IMR-90 (cell line): ENCODE measurements at regions not wholly inside any gene's neighbourhood (a gene's known extent, or its start where the extent isn't known, plus 50 kb on each side); places are given as distances from the start of the nearest gene placed in this dataset.

Source experiments
- ATAC-seq: fragments of 200-7000 bp; cut with Tn5 transposase; 2 replicates; pipeline ENCODE4 v1.9.1; 2020; ENCODE audit warnings: low read depth, mild to moderate bottlenecking, moderate library complexity
- BruUV-seq: library from RNA; stranded (reverse); fragments of 400-500 nt; replicated peaks from 2 replicates; lab custom pipeline; 2021; lab: Mats Ljungman, UMichigan
- CTCF ChIA-PET: fragments of 300-600 bp; formaldehyde crosslinking; extraction: SDS; loops from one replicate; lab custom pipeline; 2021; ENCODE audit warnings: antibody characterized with exemption; lab: Yijun Ruan, JAX
- POLR2A ChIA-PET: fragments of 300-600 bp; sonication (Branson Sonifier 250); formaldehyde crosslinking; loops from one replicate; lab custom pipeline; 2022; ENCODE audit warnings: antibody characterized with exemption; ENCODE audit not compliant: unreplicated experiment; lab: Charles Lee
- DNase-seq: peaks from one replicate; pipeline ENCODE4 v3.0.0; 2013
- H2AFZ ChIP-seq: replicated peaks from 2 replicates; pipeline ENCODE3; 2013; ENCODE audit warnings: low read length, mild to moderate bottlenecking; ENCODE audit not compliant: poor library complexity
- H2AK5ac ChIP-seq: 2 replicates; pipeline ENCODE4 v1.6.1; 2013; ENCODE audit warnings: low read depth, low read length, inconsistent platforms
- H2AK9ac ChIP-seq: replicated peaks from 2 replicates; pipeline ENCODE3; 2013; ENCODE audit warnings: mild to moderate bottlenecking, low read depth, low read length, moderate library complexity; ENCODE audit not compliant: poor library complexity
- H2BK120ac ChIP-seq: 2 replicates; pipeline ENCODE4 v1.6.1; 2013; ENCODE audit warnings: low read depth, low read length, inconsistent platforms
- H2BK15ac ChIP-seq: 3 replicates; pipeline ENCODE4 v1.6.1; 2013; ENCODE audit warnings: low read depth, low read length, inconsistent platforms
- H2BK20ac ChIP-seq: 2 replicates; pipeline ENCODE4 v1.6.1; 2013; ENCODE audit warnings: low read depth, mild to moderate bottlenecking, inconsistent platforms, low read length, moderate library complexity
- H2BK5ac ChIP-seq: 2 replicates; pipeline ENCODE4 v1.6.1; 2013; ENCODE audit warnings: mild to moderate bottlenecking, low read depth, low read length, inconsistent platforms; ENCODE audit not compliant: poor library complexity, severe bottlenecking
- H3K14ac ChIP-seq: replicated peaks from 2 replicates; pipeline ENCODE4 v1.6.1; 2013; ENCODE audit warnings: low read depth, low read length, inconsistent platforms
- H3K18ac ChIP-seq: 2 replicates; pipeline ENCODE4 v1.6.1; 2013; ENCODE audit warnings: low read depth, low read length, control low read depth
- H3K23ac ChIP-seq: 2 replicates; pipeline ENCODE4 v1.6.1; 2013; ENCODE audit warnings: low read depth, low read length, inconsistent platforms
- H3K27ac ChIP-seq: 2 replicates; pipeline ENCODE4 v1.5.1; 2013; ENCODE audit warnings: mild to moderate bottlenecking, control low read depth, low read length; ENCODE audit not compliant: insufficient read depth
- H3K27me3 ChIP-seq: 2 replicates; pipeline ENCODE4 v1.6.1; 2013; ENCODE audit warnings: low read length; ENCODE audit not compliant: control insufficient read depth, insufficient read depth
- H3K36me3 ChIP-seq: 2 replicates; pipeline ENCODE4 v1.6.1; 2013; ENCODE audit warnings: low read length, mixed read lengths; ENCODE audit not compliant: control insufficient read depth, insufficient read depth
- H3K4ac ChIP-seq: 2 replicates; pipeline ENCODE4 v1.6.1; 2013; ENCODE audit warnings: low read depth, low read length, inconsistent platforms
- H3K4me1 ChIP-seq: 2 replicates; pipeline ENCODE4 v1.6.1; 2013; ENCODE audit warnings: low read length, mixed read lengths; ENCODE audit not compliant: control insufficient read depth, insufficient read depth
- H3K4me2 ChIP-seq: 2 replicates; pipeline ENCODE4 v1.6.1; 2013; ENCODE audit warnings: low read depth, mild to moderate bottlenecking, control low read depth, low read length, moderate library complexity
- H3K4me3 ChIP-seq: 2 replicates; pipeline ENCODE4 v1.5.1; 2013; ENCODE audit warnings: low read depth, mild to moderate bottlenecking, control low read depth, low read length, moderate library complexity; ENCODE audit not compliant: insufficient read depth
- H3K56ac ChIP-seq: 2 replicates; pipeline ENCODE4 v1.6.1; 2013; ENCODE audit warnings: low read length, inconsistent platforms; ENCODE audit not compliant: insufficient read depth; ENCODE audit errors: extremely low read depth
- H3K79me1 ChIP-seq, 2 experiments: 2 replicates each; pipeline ENCODE4 v1.6.1; 2013; ENCODE audit warnings: low read length in 2 of 2, inconsistent platforms in 1 of 2, low read depth in 1 of 2
- H3K9ac ChIP-seq: 2 replicates; pipeline ENCODE4 v1.6.1; 2013; ENCODE audit warnings: low read depth, low read length, control low read depth
- H3K9me1 ChIP-seq: 2 replicates; pipeline ENCODE4 v1.6.1; 2013; ENCODE audit warnings: low read length, inconsistent platforms; ENCODE audit not compliant: insufficient read depth
- H3K9me3 ChIP-seq: 2 replicates; pipeline ENCODE4 v1.6.1; 2013; ENCODE audit warnings: low read length; ENCODE audit not compliant: control insufficient read depth, insufficient read depth
- H4K20me1 ChIP-seq: 2 replicates; pipeline ENCODE4 v1.6.1; 2013; ENCODE audit warnings: low read length, inconsistent platforms; ENCODE audit not compliant: insufficient read depth
- H4K5ac ChIP-seq: 2 replicates; pipeline ENCODE4 v1.6.1; 2013; ENCODE audit warnings: mild to moderate bottlenecking, low read depth, low read length, control low read depth
- H4K8ac ChIP-seq, 2 experiments: 2 replicates each; pipeline ENCODE4 v1.6.1; 2013; ENCODE audit warnings: low read depth in 2 of 2, low read length in 2 of 2, control low read depth in 1 of 2, inconsistent platforms in 1 of 2
- H4K91ac ChIP-seq: 2 replicates; pipeline ENCODE4 v1.6.1; 2013; ENCODE audit warnings: low read depth, low read length, inconsistent platforms; ENCODE audit not compliant: insufficient read depth
- CTCF ChIP-seq: conservative IDR thresholded peaks from 2 replicates; pipeline ENCODE4 v1.5.1; 2012; ENCODE audit warnings: mild to moderate bottlenecking, low read depth, low read length, improper control_type of control experiment
- MAZ ChIP-seq: IDR thresholded peaks from 2 replicates; pipeline ENCODE4 v1.6.1; 2012; ENCODE audit warnings: low read depth, mild to moderate bottlenecking, low read length, improper control_type of control experiment, moderate library complexity, borderline replicate concordance
- POLR2A ChIP-seq: IDR thresholded peaks from 2 replicates; pipeline ENCODE4 v1.6.1; 2012; ENCODE audit warnings: mild to moderate bottlenecking, low read depth, low read length
- RFX5 ChIP-seq: IDR thresholded peaks from 2 replicates; pipeline ENCODE4 v1.8.0; 2012; ENCODE audit warnings: low read depth, mild to moderate bottlenecking, low read length, moderate library complexity
- WGBS, 2 experiments: methylation state at CpG; one replicate each; pipeline versions ENCODE4 v1.1.5 to v1.1.7; 2013; ENCODE audit warnings: missing lambda C conversion rate in 2 of 2; ENCODE audit not compliant: insufficient read length in 1 of 2; ENCODE audit errors: extremely low coverage in 2 of 2; 5-methylcytosine and 5-hydroxymethylcytosine counted together
- dilution Hi-C: fragments of 300-500 bp; cut with HindIII; formaldehyde crosslinking; loops from one replicate; pipeline ENCODE4 v1.14.3; 2018; ENCODE audit warnings: low sequenced_read_pairs; ENCODE audit not compliant: unreplicated experiment
- in situ Hi-C: fragments of 300-500 bp; cut with MboI; formaldehyde crosslinking; loops from 3 replicates; pipeline ENCODE4 v1.14.3; 2019; ENCODE audit warnings: low sequenced_read_pairs, inconsistent platforms, mixed read lengths
- intact Hi-C: fragments of 100-400 bp; cut with micrococcal nuclease; formaldehyde crosslinking; loops from 2 replicates; pipeline ENCODE4 v1.10.0; 2022

GRCh38 chr20:30376767-30377658 is 880.5 kb upstream of the DEFB115 start:
- dilution Hi-C loops (no loop called here), intact Hi-C loops (no loop called here), in situ Hi-C loops (no loop called here)
- H2AK5ac ChIP-seq: peak overlapping the region; percentile 2; the same call in 1 of the 2 replicates
- 4% methylated on average over 42 of the region's 70 CpGs; no CpG with 5 or more reads in 1 of the 2 experiments for WGBS, 2 experiments
- H4K20me1 ChIP-seq: no peaks in the 10 kb centered on the region
- H4K5ac ChIP-seq: peak overlapping the region; percentile 82
- H3K9me3 ChIP-seq: no peaks in the 10 kb centered on the region
- H3K4ac ChIP-seq: peak overlapping the region; percentile 68
- CTCF ChIA-PET: no interaction called here
- H3K36me3 ChIP-seq: no peaks in the 10 kb centered on the region
- POLR2A ChIA-PET: interaction anchor here (0.6 to 0.7 kb wide), 3 partner anchors 23 to 173 kb away, joined by 3 to 4 read pairs (median 3); no protein-coding TSS in a partner anchor
- H4K91ac ChIP-seq: peak overlapping the region; percentile 73
- H3K27me3 ChIP-seq: no peaks in the 10 kb centered on the region
- no peaks in the 10 kb centered on the region for H3K4me1 ChIP-seq
- H4K8ac ChIP-seq: peak overlapping the region; percentile 84 to 87
- peak overlapping the region; percentile 95 for H2AFZ ChIP-seq
- H3K56ac ChIP-seq: peak overlapping the region; percentile 84
- H3K79me1 ChIP-seq: no peaks in the 10 kb centered on the region
- H3K9ac ChIP-seq: peak overlapping the region; percentile 100
- H3K27ac ChIP-seq: peak overlapping the region; percentile 99
- peak overlapping the region; percentile 66 for H2BK5ac ChIP-seq
- TSS peak; percentile 90 for BruUV-seq
- H3K18ac ChIP-seq: peak overlapping the region; percentile 66
- no peak overlapping the region for H2BK15ac ChIP-seq
- ATAC-seq (peak; percentile 98), DNase-seq (peak; percentile 79)
- peak overlapping the region; percentile 97 for H3K4me3 ChIP-seq
- H2AK9ac ChIP-seq: no peak overlapping the region
- peak overlapping the region; percentile 13; the same call in 1 of the 2 replicates for H2BK120ac ChIP-seq
- no peaks in the 10 kb centered on the region for H3K9me1 ChIP-seq
- H2BK20ac ChIP-seq: no peak overlapping the region
- peak overlapping the region; percentile 59 for H3K14ac ChIP-seq
- H3K4me2 ChIP-seq: peak overlapping the region; percentile 78
- peak overlapping the region; percentile 21; the same call in 1 of the 2 replicates for H3K23ac ChIP-seq
- TF ChIP-seq MAZ (peak; percentile 72; the same call in 1 of the 2 replicates), POLR2A (peak; percentile 75), RFX5 (no peak), CTCF (peak; percentile 61)
